DMS153 (cell line): ENCODE measurements at regions not wholly inside any gene's neighbourhood (a gene's known extent, or its start where the extent isn't known, plus 50 kb on each side); places are given as distances from the start of the nearest gene placed in this dataset.

ENCODE experiments used
- DNase-seq: peaks from one replicate; lab custom pipeline; 2025; lab: John Stamatoyannopoulos, UW

GRCh38 chr7:25395976-25396375 is 167.7 kb upstream of the NPVF start:
- no peak for DNase-seq

- DNase-seq: no peak
Measured at GRCh38 chr7:25396668-25397067, 168.4 kb upstream of the NPVF start.

GRCh38 chr7:25398418-25398817 is 170.1 kb upstream of the NPVF start:
- no peak for DNase-seq

- DNase-seq: no peak
Measured at GRCh38 chr7:25399000-25399750, 170.9 kb upstream of the NPVF start.

GRCh38 chr7:25402532-25402931 is 174.2 kb upstream of the NPVF start:
- no peak for DNase-seq

- DNase-seq: no peak
Measured at GRCh38 chr7:25405736-25406135, 177.4 kb upstream of the NPVF start.

GRCh38 chr7:25407053-25407452 is 178.8 kb upstream of the NPVF start:
- DNase-seq: no peak

GRCh38 chr7:25408012-25408687 is 179.9 kb upstream of the NPVF start:
- no peak for DNase-seq

- no peak for DNase-seq
Measured at GRCh38 chr7:25408876-25409275, 180.6 kb upstream of the NPVF start.

- no peak for DNase-seq
Measured at GRCh38 chr7:25409897-25410636, 181.8 kb upstream of the NPVF start.

GRCh38 chr7:25420771-25421170 is 192.5 kb upstream of the NPVF start:
- DNase-seq: no peak

GRCh38 chr7:25424113-25424512 is 195.8 kb upstream of the NPVF start:
- no peak for DNase-seq

- DNase-seq: no peak
Measured at GRCh38 chr7:25424855-25425254, 196.6 kb upstream of the NPVF start.

GRCh38 chr7:25427721-25428120 is 199.4 kb upstream of the NPVF start:
- no peak for DNase-seq

- no peak for DNase-seq
Measured at GRCh38 chr7:25429731-25430130, 201.4 kb upstream of the NPVF start.

- DNase-seq: no peak
Measured at GRCh38 chr7:25430200-25430931, 202.1 kb upstream of the NPVF start.

- no peak for DNase-seq
Measured at GRCh38 chr7:25431956-25432450, 203.7 kb upstream of the NPVF start.

GRCh38 chr7:25432807-25433206 is 204.5 kb upstream of the NPVF start:
- DNase-seq: no peak

- no peak for DNase-seq
Measured at GRCh38 chr7:25436413-25436812, 208.1 kb upstream of the NPVF start.

- DNase-seq: no peak
Measured at GRCh38 chr7:25437308-25437707, 209.0 kb upstream of the NPVF start.

- DNase-seq: no peak
Measured at GRCh38 chr7:25444991-25445390, 216.7 kb upstream of the NPVF start.

GRCh38 chr7:25448301-25448700 is 220.0 kb upstream of the NPVF start:
- no peak for DNase-seq
